Sciatic nerve (tissue), 2 donors: ENCODE measurements at regions not wholly inside any gene's neighbourhood (a gene's known extent, or its start where the extent isn't known, plus 50 kb on each side); places are given as distances from the start of the nearest gene placed in this dataset.
"Not testable (repeated sequence)": the region's sequence is repeated elsewhere in the genome, so short reads cannot be mapped to it uniquely, and the experiment has no call there.

ENCODE experiments used
- ATAC-seq: fragments of 200-7000 bp; cut with Tn5 transposase; one replicate; pipeline ENCODE4 v1.9.1; 2020; ENCODE audit warnings: mild to moderate bottlenecking, moderate library complexity
- DNase-seq: peaks from one replicate; pipeline ENCODE4 v3.0.0-alpha.2; 2020; ENCODE audit warnings: low spot score
- intact Hi-C: fragments of 100-400 bp; cut with DNase I; formaldehyde crosslinking; loops from one replicate; pipeline ENCODE4 v1.14.2; 2022
- donor health status: DM: no; HTN: no; CAD: no.
- donor health status: DM: no; HTN: no; CAD: no.

GRCh38 chr15:31433091-31433490, 106.5 kb downstream of the KLF13 start:
- DNase-seq (no peak), ATAC-seq (no peak)
- intact Hi-C loops = no loop called here

- intact Hi-C loops = no loop called here
- DNase-seq (no peak), ATAC-seq (no peak)
These were observed 106.9 kb downstream of the KLF13 start for GRCh38 chr15:31433574-31433973.

GRCh38 chr15:31434275-31434587, 107.6 kb downstream of the KLF13 start:
- no peak for ATAC-seq
- no peak for DNase-seq
- intact Hi-C loops = no loop called here

- intact Hi-C loops = no loop called here
- ATAC-seq = peak; percentile 48
These were observed 108.1 kb downstream of the KLF13 start for GRCh38 chr15:31434588-31435260.

GRCh38 chr15:31435261-31435911, 108.8 kb downstream of the KLF13 start:
- intact Hi-C loops = no loop called here
- ATAC-seq (peak; percentile 87), DNase-seq (peak; percentile 82)

More at GRCh38 chr15:31434588-31435260, 108.1 kb downstream of the KLF13 start:
- no peak for DNase-seq

GRCh38 chr15:31435912-31436628, 109.4 kb downstream of the KLF13 start:
- intact Hi-C loops = no loop called here
- DNase-seq = no peak
- peak; percentile 48 for ATAC-seq

GRCh38 chr15:31437686-31438085, 111.1 kb downstream of the KLF13 start:
- intact Hi-C loops = no loop called here
- DNase-seq = no peak

GRCh38 chr15:31438601-31439265, 112.1 kb downstream of the KLF13 start:
- ATAC-seq (no peak), DNase-seq (no peak)
- intact Hi-C loops = no loop called here

More at GRCh38 chr15:31437686-31438085, 111.1 kb downstream of the KLF13 start:
- no peak for ATAC-seq

GRCh38 chr15:31439328-31439727, 112.7 kb downstream of the KLF13 start:
- DNase-seq (no peak), ATAC-seq (no peak)
- intact Hi-C loops = no loop called here

GRCh38 chr15:31440216-31440615, 113.6 kb downstream of the KLF13 start:
- ATAC-seq, intact Hi-C loops, DNase-seq: not testable (repeated sequence)

GRCh38 chr15:31440754-31441311, 114.2 kb downstream of the KLF13 start:
- intact Hi-C loops = no loop called here
- peak; percentile 81 for DNase-seq
- peak; percentile 81 for ATAC-seq

- DNase-seq = no peak
These were observed 115.6 kb downstream of the KLF13 start for GRCh38 chr15:31442226-31442625.

GRCh38 chr15:31442699-31443111, 116.1 kb downstream of the KLF13 start:
- intact Hi-C loops = no loop called here
- ATAC-seq = peak; percentile 54
- no peak for DNase-seq

More at GRCh38 chr15:31442226-31442625, 115.6 kb downstream of the KLF13 start:
- no peak for ATAC-seq
- intact Hi-C loops = no loop called here

GRCh38 chr15:31444844-31445243, 118.2 kb downstream of the KLF13 start:
- no peak for DNase-seq

GRCh38 chr15:31446546-31446945, 119.9 kb downstream of the KLF13 start:
- ATAC-seq (no peak), DNase-seq (no peak)
- intact Hi-C loops = no loop called here

More at GRCh38 chr15:31444844-31445243, 118.2 kb downstream of the KLF13 start:
- intact Hi-C loops = no loop called here
- no peak for ATAC-seq

- no peak for ATAC-seq
- intact Hi-C loops = no loop called here
- DNase-seq = no peak
These were observed 121.4 kb downstream of the KLF13 start for GRCh38 chr15:31447931-31448634.

- ATAC-seq (no peak), DNase-seq (no peak)
- intact Hi-C loops = no loop called here
These were observed 122.0 kb downstream of the KLF13 start for GRCh38 chr15:31448635-31448979.

- DNase-seq (peak; percentile 55), ATAC-seq (no peak)
- intact Hi-C loops = no loop called here
These were observed 126.2 kb downstream of the KLF13 start for GRCh38 chr15:31452595-31453557.
